Smooth muscle cell (in vitro differentiated cells): ENCODE measurements at regions not wholly inside any gene's neighbourhood (a gene's known extent, or its start where the extent isn't known, plus 50 kb on each side); places are given as distances from the start of the nearest gene placed in this dataset.

ENCODE experiments used
- DNase-seq: peaks from one replicate; lab custom pipeline; 2025; ENCODE audit not compliant: unreplicated experiment; lab: John Stamatoyannopoulos, UW
- H2AFZ ChIP-seq: fragments of 200-600 bp; sonication (generic); 2 replicates; pipeline ENCODE4 v1.6.0; 2016; ENCODE audit warnings: antibody characterized with exemption, low read depth, mild to moderate bottlenecking
- H3F3A ChIP-seq: fragments of 200-600 bp; sonication (generic); 2 replicates; pipeline ENCODE4 v1.6.0; 2017; ENCODE audit warnings: antibody characterized with exemption, low read depth
- H3K27ac ChIP-seq: fragments of 200-600 bp; sonication (generic); 2 replicates; pipeline ENCODE4 v1.5.1; 2016; ENCODE audit warnings: low read depth, mild to moderate bottlenecking
- H3K27me3 ChIP-seq: fragments of 200-600 bp; sonication (generic); 2 replicates; pipeline ENCODE4 v1.6.1; 2016; ENCODE audit warnings: low read depth, mild to moderate bottlenecking
- H3K36me3 ChIP-seq: fragments of 200-600 bp; sonication (generic); 2 replicates; pipeline ENCODE4 v1.5.1; 2016; ENCODE audit warnings: low read depth
- H3K4me1 ChIP-seq: fragments of 200-600 bp; sonication (generic); 2 replicates; pipeline ENCODE4 v1.5.1; 2016; ENCODE audit warnings: low read depth
- H3K4me2 ChIP-seq: fragments of 200-600 bp; sonication (generic); 2 replicates; pipeline ENCODE4 v1.6.0; 2016; ENCODE audit warnings: mild to moderate bottlenecking
- H3K4me3 ChIP-seq: fragments of 200-600 bp; sonication (generic); 2 replicates; pipeline ENCODE4 v1.5.1; 2016; ENCODE audit warnings: mild to moderate bottlenecking
- H3K79me2 ChIP-seq: fragments of 200-600 bp; sonication (generic); 2 replicates; pipeline ENCODE4 v1.6.0; 2016; ENCODE audit warnings: low read depth, mild to moderate bottlenecking
- H3K9ac ChIP-seq: fragments of 200-600 bp; sonication (generic); 2 replicates; pipeline ENCODE4 v1.6.0; 2016; ENCODE audit warnings: low read depth
- H3K9me3 ChIP-seq: fragments of 200-600 bp; sonication (generic); replicated peaks from 2 replicates; pipeline ENCODE4 v1.5.1; 2016; ENCODE audit warnings: low read depth
- H4K20me1 ChIP-seq: fragments of 200-600 bp; sonication (generic); 2 replicates; pipeline ENCODE4 v1.6.0; 2016; ENCODE audit warnings: low read depth
- CTCF ChIP-seq: fragments of 200-600 bp; sonication (generic); IDR thresholded peaks from 2 replicates; pipeline ENCODE4 v1.5.1; 2017; ENCODE audit warnings: borderline replicate concordance, mild to moderate bottlenecking, antibody characterized with exemption; ENCODE audit not compliant: insufficient read depth, poor library complexity, severe bottlenecking
- WGBS: methylation state at CpG from one replicate; pipeline ENCODE4 v1.1.7; 2016; ENCODE audit warnings: low lambda C conversion rate; 5-methylcytosine and 5-hydroxymethylcytosine counted together

DNA sequence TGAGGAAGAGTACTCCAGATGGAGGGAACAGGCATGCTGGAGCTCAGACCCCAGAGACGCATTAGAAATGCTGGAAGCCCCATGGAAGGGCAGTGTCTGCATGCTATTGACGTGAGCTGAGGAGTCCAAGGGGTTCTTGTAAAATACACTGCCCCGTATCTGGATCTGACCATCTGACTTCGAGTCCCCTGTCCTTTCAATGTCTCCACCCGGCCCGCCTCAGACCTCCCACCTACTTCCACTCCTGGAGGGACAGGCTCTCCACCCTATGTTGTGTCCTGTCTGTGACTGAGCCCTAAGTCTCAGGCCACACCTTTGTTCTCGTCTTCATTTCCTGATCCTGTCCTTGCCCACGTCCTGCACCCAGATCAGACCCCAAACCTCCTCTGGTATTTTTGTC lies 496.3 kb downstream of the CDH26 start:
- Histone ChIP-seq H3K79me2 (no peaks in the 10 kb centered on the region), H3K4me3 (no peak overlapping the region), H3K36me3 (no peaks in the 10 kb centered on the region), H3K27me3 (peaks cover 4% of the 10 kb centered on the region), H2AFZ (no peak overlapping the region), H3K9ac (no peak overlapping the region), H3F3A (no peaks in the 10 kb centered on the region), H3K27ac (no peak overlapping the region), H4K20me1 (no peaks in the 10 kb centered on the region), H3K4me2 (no peak overlapping the region), H3K4me1 (no peaks in the 10 kb centered on the region), H3K9me3 (no peaks in the 10 kb centered on the region)
- DNase-seq, result no peak
- WGBS, result 95% methylated on average over 8 of the region's 8 CpGs
- TF ChIP-seq CTCF, result no peak

DNA sequence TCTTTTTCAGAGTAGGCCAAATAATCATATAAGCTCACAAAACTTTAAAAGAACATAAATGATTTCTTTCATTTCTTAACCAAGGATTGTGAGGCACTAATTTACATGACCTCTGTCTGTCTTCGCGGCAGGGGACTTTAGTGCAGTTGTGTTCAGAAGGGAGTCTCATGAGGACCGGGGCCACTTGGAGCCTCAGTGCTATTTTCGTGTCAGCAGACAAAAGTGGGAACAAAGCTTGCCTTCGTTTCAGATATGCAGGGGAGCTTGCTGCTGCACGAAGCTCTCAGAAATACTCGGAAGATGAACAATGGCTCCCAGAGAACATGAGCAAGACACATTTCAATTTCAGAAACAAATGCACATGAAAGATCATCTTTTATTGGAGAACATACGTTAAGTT lies 497.0 kb downstream of the CDH26 start:
- H3K4me1 ChIP-seq, result no peaks in the 10 kb centered on the region
- WGBS, result 93% methylated on average over 8 of the region's 8 CpGs
- H3K27me3 ChIP-seq, result peaks cover 4% of the 10 kb centered on the region
- no peak for TF ChIP-seq CTCF
- H3K79me2 ChIP-seq, result no peaks in the 10 kb centered on the region
- no peaks in the 10 kb centered on the region for H4K20me1 ChIP-seq
- H3K36me3 ChIP-seq, result no peaks in the 10 kb centered on the region
- no peak overlapping the region for H2AFZ ChIP-seq
- H3K4me3 ChIP-seq, result no peak overlapping the region
- H3F3A ChIP-seq, result no peaks in the 10 kb centered on the region
- H3K27ac ChIP-seq, result no peak overlapping the region
- H3K4me2 ChIP-seq, result no peak overlapping the region
- H3K9ac ChIP-seq, result no peak overlapping the region
- no peaks in the 10 kb centered on the region for H3K9me3 ChIP-seq
- no peak for DNase-seq

- H4K20me1 ChIP-seq, result no peaks in the 10 kb centered on the region
- H3K36me3 ChIP-seq, result no peaks in the 10 kb centered on the region
- H3K4me3 ChIP-seq, result no peak overlapping the region
- TF ChIP-seq CTCF, result no peak
- no peak overlapping the region for H3K4me2 ChIP-seq
- WGBS, result 95% methylated on average over 3 of the region's 3 CpGs
- no peaks in the 10 kb centered on the region for H3K4me1 ChIP-seq
- no peak overlapping the region for H3K9ac ChIP-seq
- H3K9me3 ChIP-seq, result no peaks in the 10 kb centered on the region
- no peak overlapping the region for H2AFZ ChIP-seq
- no peaks in the 10 kb centered on the region for H3K79me2 ChIP-seq
- peaks cover under 1% of the 10 kb centered on the region for H3K27me3 ChIP-seq
- DNase-seq, result no peak
- H3F3A ChIP-seq, result no peaks in the 10 kb centered on the region
- no peak overlapping the region for H3K27ac ChIP-seq
Observed at GRCh38 chr20:60459212-60459611, 501.0 kb downstream of the CDH26 start.

DNA sequence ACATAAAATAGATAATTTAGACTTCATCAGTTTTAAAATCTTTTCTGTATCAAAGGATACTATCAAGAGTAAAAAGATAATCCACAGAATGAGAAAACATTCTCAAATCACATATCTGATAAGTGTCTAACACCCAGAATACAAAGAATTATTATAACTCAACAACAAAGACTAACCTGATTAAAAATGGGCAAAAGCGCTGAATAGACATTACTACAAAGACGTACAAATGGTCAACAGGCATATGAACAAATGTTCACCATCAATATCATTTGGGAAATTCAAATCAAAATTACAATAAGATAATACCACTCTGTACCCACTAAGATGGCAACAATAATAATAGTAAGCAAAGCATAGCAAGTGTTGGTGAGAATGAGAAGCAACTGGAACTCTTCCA lies 503.8 kb downstream of the CDH26 start:
- 88% methylated on average over 2 of the region's 2 CpGs for WGBS

More for the DNA sequence above, 503.8 kb downstream of the CDH26 start:
- Histone ChIP-seq H3K9me3 (no peaks in the 10 kb centered on the region), H3K9ac (no peak overlapping the region), H3K79me2 (no peaks in the 10 kb centered on the region), H3K27me3 (no peaks in the 10 kb centered on the region), H3K4me3 (no peak overlapping the region), H3K4me1 (no peaks in the 10 kb centered on the region), H4K20me1 (no peaks in the 10 kb centered on the region), H3K27ac (no peak overlapping the region), H2AFZ (no peak overlapping the region), H3F3A (no peaks in the 10 kb centered on the region), H3K36me3 (no peaks in the 10 kb centered on the region), H3K4me2 (no peak overlapping the region)
- no peak for TF ChIP-seq CTCF
- DNase-seq, result no peak
